ENCODE measurements at regions not wholly inside any gene's neighbourhood (a gene's known extent, or its start where the extent isn't known, plus 50 kb on each side); places are given as distances from the start of the nearest gene placed in this dataset.

GRCh38 chr6:93821953-93822352, 402.6 kb upstream of the EPHA7 start:
- FAIRE-seq: no peak

GRCh38 chr6:93820465-93821082, 401.2 kb upstream of the EPHA7 start:
- no peak for FAIRE-seq

DNA sequence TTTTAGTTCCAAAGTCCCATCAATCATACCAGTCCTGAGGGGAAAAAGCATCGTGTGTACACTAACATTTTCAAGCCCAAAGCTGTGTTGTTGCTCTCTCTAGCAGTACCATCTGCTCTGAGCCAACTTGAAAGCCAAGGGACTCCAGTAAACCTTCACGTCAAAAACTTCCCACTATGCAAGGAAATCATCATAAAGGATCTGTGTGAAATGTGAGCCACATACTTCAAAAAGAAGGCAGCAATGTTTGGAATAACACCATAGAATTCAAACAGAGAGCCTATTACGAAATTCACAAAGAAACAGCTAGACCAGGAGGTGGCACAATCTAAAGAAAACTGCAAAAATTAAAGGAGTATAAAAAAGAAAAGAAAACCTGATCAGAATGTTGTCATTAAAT, 399.8 kb upstream of the EPHA7 start:
- no peak for FAIRE-seq

DNA sequence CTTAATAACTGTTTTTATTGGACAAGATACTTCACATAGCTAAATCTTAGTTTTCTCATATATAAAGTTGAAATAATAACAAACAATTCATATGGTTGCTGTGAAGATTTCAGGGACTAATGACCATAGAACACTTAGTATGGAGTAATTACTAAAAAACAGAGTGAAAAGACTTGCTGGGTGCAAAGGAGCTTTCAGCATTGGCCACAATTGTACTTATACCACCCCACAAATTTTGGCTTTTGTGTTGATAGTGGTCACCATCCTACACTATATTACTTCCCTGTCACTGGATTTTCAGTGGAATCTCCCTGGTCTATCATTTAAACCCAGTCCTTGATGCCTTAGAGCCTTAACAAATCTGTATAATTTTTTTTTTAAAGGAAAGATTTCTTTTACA, 398.6 kb upstream of the EPHA7 start:
- no peak for FAIRE-seq

DNA sequence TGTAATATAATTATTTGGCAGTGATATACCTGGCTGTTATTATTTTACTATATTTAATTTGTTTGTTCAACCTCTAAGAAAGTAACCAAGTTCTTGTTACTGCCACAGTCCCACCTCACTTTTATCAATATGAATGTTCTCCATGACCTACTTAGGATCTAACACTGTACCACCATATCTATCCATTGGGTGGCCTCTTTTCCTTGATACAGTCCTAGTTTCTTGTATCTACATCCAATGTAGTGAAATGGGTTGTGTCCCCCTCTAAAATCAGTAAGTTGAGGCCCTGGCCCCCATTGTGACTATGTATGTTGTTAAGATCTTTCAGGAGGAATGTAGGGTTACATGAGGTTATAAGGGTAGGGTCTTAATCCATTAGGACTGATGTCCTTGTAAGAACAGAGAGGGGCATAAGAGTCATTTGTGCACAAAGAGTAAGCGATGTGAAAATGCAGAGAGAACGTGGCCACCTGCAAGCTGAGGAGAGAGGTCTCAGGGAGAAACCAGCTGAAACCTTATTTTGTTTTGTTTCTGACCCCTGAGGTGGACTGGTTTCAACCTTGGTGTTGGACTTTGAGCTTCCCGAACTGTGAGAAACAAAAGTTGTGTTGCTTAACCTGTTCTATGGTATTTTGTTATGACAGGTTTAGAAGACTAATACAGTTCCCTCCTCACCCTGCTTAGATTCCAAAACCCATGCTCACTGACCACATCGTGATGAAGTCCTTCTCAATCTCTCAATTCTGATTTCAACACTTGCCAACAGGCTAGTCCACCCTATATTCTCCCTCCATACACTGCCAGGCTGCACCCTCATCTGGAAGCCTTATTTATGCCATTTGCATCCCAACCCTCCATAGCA, 387.3 kb upstream of the EPHA7 start:
- FAIRE-seq: no peak

GRCh38 chr6:93801101-93801847, 381.9 kb upstream of the EPHA7 start:
- FAIRE-seq: no peak

DNA sequence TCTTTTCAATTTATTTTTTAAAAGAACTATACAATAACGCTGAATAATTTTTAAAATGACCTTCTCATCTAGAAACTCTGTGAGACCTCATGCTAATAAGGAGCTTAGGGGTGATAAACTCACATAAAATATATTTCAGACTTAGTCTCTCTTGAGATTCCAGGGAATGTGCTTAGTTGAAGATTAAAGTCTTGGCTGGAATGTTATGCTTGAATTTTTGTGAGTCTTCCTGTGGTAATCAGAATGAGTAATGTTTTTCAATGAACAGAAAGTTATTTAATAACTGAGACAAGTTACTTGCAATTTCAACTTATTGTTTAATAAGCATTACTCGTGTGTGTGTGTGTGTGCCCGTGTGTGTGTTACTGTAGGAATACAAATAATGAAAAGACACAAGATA, 379.9 kb upstream of the EPHA7 start:
- no peak for FAIRE-seq

- FAIRE-seq: no peak
Measured at GRCh38 chr6:93794166-93794565, 374.8 kb upstream of the EPHA7 start.

DNA sequence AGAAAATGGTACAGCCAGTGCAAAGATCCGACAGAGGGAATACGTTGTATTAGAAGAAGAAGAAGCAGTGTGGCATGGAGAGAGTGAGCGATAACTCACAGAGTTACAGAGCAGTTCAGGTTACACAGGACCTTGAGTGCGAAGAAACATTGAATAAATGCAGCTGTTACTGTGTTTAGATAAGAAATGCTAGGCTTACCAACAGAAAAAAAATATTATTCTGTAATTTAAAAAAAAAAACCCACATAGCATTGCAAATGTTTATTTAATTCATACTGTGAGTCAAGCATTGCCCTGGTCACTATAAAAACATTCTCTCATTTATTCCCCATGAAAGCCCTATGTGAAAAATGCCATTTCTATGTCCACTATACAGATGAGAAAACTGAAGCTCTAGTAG, 373.4 kb upstream of the EPHA7 start:
- no peak for FAIRE-seq

GRCh38 chr6:93790981-93791380, 371.6 kb upstream of the EPHA7 start:
- no peak for FAIRE-seq

- no peak for FAIRE-seq
Measured at GRCh38 chr6:93789532-93789931, 370.2 kb upstream of the EPHA7 start.

DNA sequence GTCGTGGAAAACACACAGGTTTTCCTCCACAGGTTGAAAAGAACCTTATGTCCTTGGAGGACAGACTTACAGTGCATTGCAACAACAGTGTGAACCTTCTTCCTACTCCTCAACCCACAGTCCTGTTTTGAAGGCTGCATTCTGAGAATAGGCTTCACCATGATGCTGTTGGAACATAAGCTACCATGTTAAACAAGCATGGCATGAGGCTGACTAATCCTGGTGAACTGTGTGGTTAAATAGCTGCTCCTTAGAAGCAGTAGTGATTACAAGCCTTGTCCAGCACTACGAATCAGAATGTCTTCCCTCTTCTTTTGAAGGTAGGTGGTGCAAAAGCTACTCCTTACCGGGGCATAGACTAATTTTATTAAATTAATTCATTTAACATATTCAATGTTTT, 368.5 kb upstream of the EPHA7 start:
- FAIRE-seq: no peak

- no peak for FAIRE-seq
Measured at GRCh38 chr6:93786474-93787330, 367.3 kb upstream of the EPHA7 start.

DNA sequence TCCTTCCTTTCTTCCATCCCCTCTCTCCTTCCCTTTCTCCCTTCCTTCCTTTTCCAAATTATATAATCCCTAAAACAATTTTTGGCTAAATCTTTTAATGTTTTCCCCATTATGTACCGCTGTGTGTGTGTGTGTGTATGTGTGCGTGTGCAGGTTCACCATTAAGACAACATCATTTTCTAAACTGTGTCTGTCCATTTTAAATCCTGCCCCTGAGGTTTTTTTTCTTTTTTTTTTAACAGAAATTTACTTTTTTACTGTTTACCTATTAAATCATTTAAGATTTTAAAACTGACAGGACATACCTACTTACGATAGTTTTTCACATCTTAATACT, 366.3 kb upstream of the EPHA7 start:
- no peak for FAIRE-seq

GRCh38 chr6:93784794-93785693, 365.7 kb upstream of the EPHA7 start:
- FAIRE-seq: no peak

- no peak for FAIRE-seq
Measured at GRCh38 chr6:93779086-93779841, 359.9 kb upstream of the EPHA7 start.

GRCh38 chr6:93759190-93759589, 339.8 kb upstream of the EPHA7 start:
- FAIRE-seq: no peak

GRCh38 chr6:93751969-93752368, 332.6 kb upstream of the EPHA7 start:
- no peak for FAIRE-seq

DNA sequence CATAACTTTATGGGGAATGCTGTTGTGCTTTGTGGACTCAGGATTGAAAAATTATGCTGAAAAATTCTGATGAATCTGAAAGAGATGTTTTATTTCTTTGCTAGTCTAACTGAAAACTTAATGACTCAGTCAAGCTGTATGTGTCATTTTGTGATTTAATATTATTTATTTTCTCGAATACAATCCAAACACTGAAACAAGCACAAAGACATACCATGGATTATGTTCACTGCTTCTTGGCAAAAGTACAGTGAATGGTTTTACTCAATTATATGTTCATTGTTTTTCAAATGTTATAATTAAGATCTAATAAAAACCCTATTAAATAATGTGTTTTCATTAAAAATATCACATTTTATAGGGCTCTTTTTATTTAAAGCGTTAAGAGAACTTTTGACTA, 330.6 kb upstream of the EPHA7 start:
- FAIRE-seq: no peak

GRCh38 chr6:93749191-93749590, 329.8 kb upstream of the EPHA7 start:
- FAIRE-seq: no peak

- no peak for FAIRE-seq
Measured at GRCh38 chr6:93746892-93747291, 327.5 kb upstream of the EPHA7 start.
